DOHH2 (cell line): ENCODE measurements at regions not wholly inside any gene's neighbourhood (a gene's known extent, or its start where the extent isn't known, plus 50 kb on each side); places are given as distances from the start of the nearest gene placed in this dataset.

Experiments used
- H3F3A ChIP-seq: fragments of 200-600 bp; sonication (generic), shearing (Covaris generic); 2 replicates; pipeline ENCODE4 v1.6.0; 2016; ENCODE audit warnings: antibody characterized with exemption, mild to moderate bottlenecking; ENCODE audit not compliant: control insufficient read depth, insufficient read depth
- H3K27ac ChIP-seq: fragments of 200-600 bp; sonication (generic); 2 replicates; pipeline ENCODE4 v1.5.1; 2014; ENCODE audit warnings: low read depth, mild to moderate bottlenecking, low read length, moderate library complexity
- H3K27me3 ChIP-seq: fragments of 200-600 bp; sonication (generic); 2 replicates; pipeline ENCODE4 v1.6.1; 2014; ENCODE audit warnings: mild to moderate bottlenecking, low read length, mixed read lengths; ENCODE audit not compliant: control insufficient read depth
- H3K36me3 ChIP-seq: fragments of 200-600 bp; sonication (generic); 2 replicates; pipeline ENCODE4 v1.6.1; 2014; ENCODE audit warnings: mild to moderate bottlenecking, low read length, moderate library complexity, mixed read lengths; ENCODE audit not compliant: control insufficient read depth
- H3K4me1 ChIP-seq: fragments of 200-600 bp; sonication (generic); 2 replicates; pipeline ENCODE4 v1.6.1; 2014; ENCODE audit warnings: mild to moderate bottlenecking, low read length, mixed read lengths; ENCODE audit not compliant: control insufficient read depth
- H3K4me2 ChIP-seq: fragments of 200-600 bp; sonication (generic); 2 replicates; pipeline ENCODE4 v1.6.0; 2014; ENCODE audit warnings: mild to moderate bottlenecking, low read length, moderate library complexity
- H3K4me3 ChIP-seq: fragments of 200-600 bp; sonication (generic); 2 replicates; pipeline ENCODE4 v1.5.1; 2014; ENCODE audit warnings: mild to moderate bottlenecking, low read length, mixed read lengths
- H3K79me2 ChIP-seq: fragments of 200-600 bp; sonication (generic); 2 replicates; pipeline ENCODE4 v1.6.1; 2014; ENCODE audit warnings: mild to moderate bottlenecking, low read length, mixed read lengths; ENCODE audit not compliant: control insufficient read depth
- H3K9me2 ChIP-seq: fragments of 200-600 bp; sonication (generic); replicated peaks from 2 replicates; pipeline ENCODE4 v1.6.1; 2014; ENCODE audit warnings: mild to moderate bottlenecking, low read length, mixed read lengths; ENCODE audit not compliant: control insufficient read depth
- H3K9me3 ChIP-seq: fragments of 200-600 bp; sonication (generic); 2 replicates; pipeline ENCODE4 v1.6.1; 2014; ENCODE audit warnings: antibody characterized with exemption, low read length, mixed read lengths; ENCODE audit not compliant: control insufficient read depth, insufficient read depth
- H4K20me1 ChIP-seq: fragments of 200-600 bp; sonication (generic); 2 replicates; pipeline ENCODE4 v1.6.0; 2014; ENCODE audit warnings: low read depth, mild to moderate bottlenecking, antibody characterized with exemption, low read length, moderate library complexity; ENCODE audit not compliant: control insufficient read depth, insufficient read depth
- EZH2phosphoT487 ChIP-seq: fragments of 200-600 bp; sonication (generic); IDR thresholded peaks from 2 replicates; pipeline ENCODE4 v1.6.1; 2017; ENCODE audit warnings: borderline replicate concordance, mild to moderate bottlenecking, antibody characterized with exemption, low read length, moderate library complexity, mixed read lengths
- TF ChIP-seq, protein P1 (sequence below): fragments of 200-600 bp; sonication (generic); IDR thresholded peaks from one replicate; pipeline ENCODE4 v1.5.1; 2014; ENCODE audit warnings: antibody characterized with exemption, mild to moderate bottlenecking, low read depth, low read length; ENCODE audit not compliant: poor library complexity, severe bottlenecking

GRCh38 chr5:4703931-4704458 lies 436.1 kb upstream of the ADAMTS16 start:
- no peaks in the 10 kb centered on the region for H3F3A ChIP-seq
- H3K4me2 ChIP-seq = no peak overlapping the region
- no peaks in the 10 kb centered on the region for H4K20me1 ChIP-seq
- no peak overlapping the region for H3K4me3 ChIP-seq
- no peaks in the 10 kb centered on the region for H3K4me1 ChIP-seq
- no peak for TF ChIP-seq EZH2phosphoT487
- TF ChIP-seq, protein P1, sequence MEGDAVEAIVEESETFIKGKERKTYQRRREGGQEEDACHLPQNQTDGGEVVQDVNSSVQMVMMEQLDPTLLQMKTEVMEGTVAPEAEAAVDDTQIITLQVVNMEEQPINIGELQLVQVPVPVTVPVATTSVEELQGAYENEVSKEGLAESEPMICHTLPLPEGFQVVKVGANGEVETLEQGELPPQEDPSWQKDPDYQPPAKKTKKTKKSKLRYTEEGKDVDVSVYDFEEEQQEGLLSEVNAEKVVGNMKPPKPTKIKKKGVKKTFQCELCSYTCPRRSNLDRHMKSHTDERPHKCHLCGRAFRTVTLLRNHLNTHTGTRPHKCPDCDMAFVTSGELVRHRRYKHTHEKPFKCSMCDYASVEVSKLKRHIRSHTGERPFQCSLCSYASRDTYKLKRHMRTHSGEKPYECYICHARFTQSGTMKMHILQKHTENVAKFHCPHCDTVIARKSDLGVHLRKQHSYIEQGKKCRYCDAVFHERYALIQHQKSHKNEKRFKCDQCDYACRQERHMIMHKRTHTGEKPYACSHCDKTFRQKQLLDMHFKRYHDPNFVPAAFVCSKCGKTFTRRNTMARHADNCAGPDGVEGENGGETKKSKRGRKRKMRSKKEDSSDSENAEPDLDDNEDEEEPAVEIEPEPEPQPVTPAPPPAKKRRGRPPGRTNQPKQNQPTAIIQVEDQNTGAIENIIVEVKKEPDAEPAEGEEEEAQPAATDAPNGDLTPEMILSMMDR = no peak
- no peaks in the 10 kb centered on the region for H3K27me3 ChIP-seq
- H3K79me2 ChIP-seq = no peaks in the 10 kb centered on the region
- H3K36me3 ChIP-seq = no peaks in the 10 kb centered on the region
- no peak overlapping the region for H3K27ac ChIP-seq
- no peaks in the 10 kb centered on the region for H3K9me3 ChIP-seq
- H3K9me2 ChIP-seq = no peaks in the 10 kb centered on the region

DNA sequence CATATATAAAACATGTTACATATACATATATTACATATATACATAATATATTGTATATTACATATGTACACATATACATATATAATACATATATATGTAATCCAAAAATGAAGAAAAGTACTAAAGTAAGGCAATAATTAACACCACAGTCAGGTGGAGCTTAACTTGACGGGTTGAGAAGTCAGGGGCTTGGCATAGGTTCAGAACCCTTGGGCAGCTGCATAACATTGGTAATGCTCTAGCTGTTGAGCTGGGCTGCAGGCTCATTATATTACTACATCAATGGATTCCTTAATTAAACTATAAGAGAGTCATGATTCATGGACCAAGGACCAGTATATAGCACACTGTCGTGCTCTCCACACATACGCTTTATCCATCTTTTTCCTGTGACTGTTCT lies 435.2 kb upstream of the ADAMTS16 start:
- H3K36me3 ChIP-seq = no peaks in the 10 kb centered on the region
- no peaks in the 10 kb centered on the region for H3K79me2 ChIP-seq
- H4K20me1 ChIP-seq = no peaks in the 10 kb centered on the region
- TF ChIP-seq, protein P1 = no peak
- no peak for TF ChIP-seq EZH2phosphoT487
- no peaks in the 10 kb centered on the region for H3K9me2 ChIP-seq
- H3K27ac ChIP-seq = no peak overlapping the region
- H3K4me2 ChIP-seq = no peak overlapping the region
- no peaks in the 10 kb centered on the region for H3K27me3 ChIP-seq
- H3K4me3 ChIP-seq = no peak overlapping the region
- no peaks in the 10 kb centered on the region for H3K9me3 ChIP-seq
- no peaks in the 10 kb centered on the region for H3K4me1 ChIP-seq
- H3F3A ChIP-seq = no peaks in the 10 kb centered on the region

GRCh38 chr5:4716781-4717180 lies 423.3 kb upstream of the ADAMTS16 start:
- Histone ChIP-seq H3K4me1 (no peaks in the 10 kb centered on the region), H3K4me3 (no peak overlapping the region), H3K9me3 (no peaks in the 10 kb centered on the region), H3K27me3 (no peaks in the 10 kb centered on the region), H4K20me1 (no peaks in the 10 kb centered on the region), H3F3A (no peaks in the 10 kb centered on the region), H3K79me2 (no peaks in the 10 kb centered on the region), H3K36me3 (no peaks in the 10 kb centered on the region), H3K4me2 (no peak overlapping the region), H3K27ac (no peak overlapping the region), H3K9me2 (no peaks in the 10 kb centered on the region)
- TF ChIP-seq, protein P1 = no peak
- no peak for TF ChIP-seq EZH2phosphoT487

GRCh38 chr5:4717446-4717845 lies 422.7 kb upstream of the ADAMTS16 start:
- TF ChIP-seq, protein P1 = no peak
- no peak for TF ChIP-seq EZH2phosphoT487
- H3K4me2 ChIP-seq = no peak overlapping the region

More at GRCh38 chr5:4717446-4717845, 422.7 kb upstream of the ADAMTS16 start:
- H3K36me3 ChIP-seq = no peaks in the 10 kb centered on the region
- no peaks in the 10 kb centered on the region for H3F3A ChIP-seq
- H3K9me2 ChIP-seq = no peaks in the 10 kb centered on the region
- H3K4me3 ChIP-seq = no peak overlapping the region
- H3K27me3 ChIP-seq = no peaks in the 10 kb centered on the region
- H3K27ac ChIP-seq = no peak overlapping the region
- no peaks in the 10 kb centered on the region for H3K9me3 ChIP-seq
- no peaks in the 10 kb centered on the region for H3K79me2 ChIP-seq
- no peaks in the 10 kb centered on the region for H3K4me1 ChIP-seq
- H4K20me1 ChIP-seq = no peaks in the 10 kb centered on the region
